ENCODE measurements at regions not wholly inside any gene's neighbourhood (a gene's known extent, or its start where the extent isn't known, plus 50 kb on each side); places are given as distances from the start of the nearest gene placed in this dataset.
A peak's percentile ranks its signal among the peaks of the same experiment; 100 is the strongest.

DNA sequence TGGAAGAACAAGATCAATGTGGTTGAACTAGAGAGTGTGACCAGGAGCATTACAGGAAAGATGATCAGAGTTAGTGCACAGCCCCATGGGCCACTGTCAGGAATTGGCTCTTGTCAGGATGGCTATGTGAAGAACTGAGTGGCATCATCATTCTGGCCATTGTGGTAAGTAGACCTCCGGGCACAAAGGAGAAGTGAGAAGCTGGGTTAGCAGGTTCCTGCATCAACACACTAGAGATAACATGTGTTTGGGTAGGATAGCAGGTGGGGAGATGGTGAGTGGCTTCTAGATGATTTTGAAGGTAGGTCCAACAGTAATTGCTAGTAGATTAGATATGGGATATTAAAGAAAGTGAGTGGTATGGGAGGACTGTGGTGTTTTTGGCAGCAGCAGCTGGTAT, 408.2 kb downstream of the TSN start:
- DNase-seq (ENCODE audit: low read depth): no peak

DNA sequence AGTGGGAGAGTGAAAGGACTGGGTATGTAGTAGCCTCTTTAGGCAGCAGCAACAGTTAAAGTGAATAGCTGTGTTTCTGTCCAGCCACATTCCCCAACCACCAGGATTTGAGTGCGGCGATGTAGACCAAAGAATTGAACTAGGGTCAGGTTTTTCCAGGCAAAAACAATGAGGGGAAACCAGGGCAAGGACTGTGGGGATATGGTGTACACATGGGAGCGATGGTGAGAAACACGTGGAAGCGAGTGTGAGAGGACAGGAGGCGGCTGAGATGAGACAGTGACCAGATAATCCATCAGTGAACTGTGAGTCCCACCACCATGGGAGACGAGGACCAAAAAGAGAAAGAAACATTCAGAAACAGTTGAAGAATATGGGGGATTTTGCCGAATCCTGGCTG, 409.5 kb downstream of the TSN start:
- no peak for DNase-seq (ENCODE audit: low read depth)

DNA sequence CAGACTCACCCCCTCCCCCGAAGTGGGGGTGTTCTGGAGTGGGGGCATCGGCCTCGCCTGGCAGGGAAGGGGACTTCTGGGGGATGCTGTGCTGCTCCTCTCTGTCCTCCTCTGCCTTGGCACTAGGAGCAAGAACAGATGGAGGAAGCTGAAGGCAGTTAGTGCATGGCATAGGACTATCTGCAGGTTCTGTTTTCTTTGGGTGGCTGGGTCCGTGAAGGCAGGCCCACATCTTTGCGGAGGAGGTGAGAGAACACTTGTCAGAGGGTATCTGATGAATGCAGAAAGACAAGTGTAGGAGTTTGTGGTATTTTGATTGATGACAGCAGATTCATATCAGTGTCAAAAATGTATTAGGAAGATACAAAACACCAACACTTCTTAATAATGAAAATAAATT, 411.4 kb downstream of the TSN start:
- DNase-seq (ENCODE audit: low read depth): no peak

DNA sequence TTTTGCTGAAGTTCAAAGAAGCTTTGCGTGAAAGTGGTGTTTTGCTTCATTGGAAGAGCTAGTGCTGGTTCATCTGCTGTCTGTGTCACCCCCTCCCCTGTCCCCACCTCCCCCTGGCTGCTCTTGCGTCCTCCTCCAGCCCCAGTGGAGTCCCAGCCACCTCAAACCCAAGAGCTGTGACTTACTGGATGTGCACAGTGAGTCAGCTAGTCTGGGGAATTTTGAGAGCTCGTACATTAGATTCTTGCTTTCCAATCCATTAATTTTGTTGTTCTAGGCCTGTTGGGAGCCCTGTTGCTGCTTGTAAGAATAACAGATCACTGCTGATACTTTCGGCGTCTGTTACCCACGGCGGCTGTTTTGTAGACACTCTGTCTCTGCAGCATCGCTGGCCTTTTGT, 412.1 kb downstream of the TSN start:
- no peak for DNase-seq (ENCODE audit: low read depth)

DNA sequence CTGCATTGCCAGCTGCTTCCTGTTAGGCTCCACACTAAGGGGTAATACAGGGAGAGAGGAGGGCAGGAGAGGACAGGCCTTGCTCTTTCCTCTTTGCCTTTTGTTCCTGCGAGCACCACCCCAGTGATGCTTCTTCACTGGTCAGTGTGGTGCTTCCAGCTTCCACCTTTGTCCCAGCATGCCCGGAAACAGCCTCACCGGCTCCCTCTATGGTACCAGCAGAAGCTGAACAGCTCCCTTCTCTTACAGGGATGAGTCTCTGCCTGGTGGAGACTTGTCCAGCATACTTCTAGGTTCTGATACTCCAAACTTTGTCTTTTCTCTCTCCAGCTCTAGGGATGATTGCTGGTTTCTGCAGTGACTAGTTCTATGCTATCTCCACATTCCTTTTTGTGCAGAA, 413.3 kb downstream of the TSN start:
- no peak for DNase-seq (ENCODE audit: low read depth)

DNA sequence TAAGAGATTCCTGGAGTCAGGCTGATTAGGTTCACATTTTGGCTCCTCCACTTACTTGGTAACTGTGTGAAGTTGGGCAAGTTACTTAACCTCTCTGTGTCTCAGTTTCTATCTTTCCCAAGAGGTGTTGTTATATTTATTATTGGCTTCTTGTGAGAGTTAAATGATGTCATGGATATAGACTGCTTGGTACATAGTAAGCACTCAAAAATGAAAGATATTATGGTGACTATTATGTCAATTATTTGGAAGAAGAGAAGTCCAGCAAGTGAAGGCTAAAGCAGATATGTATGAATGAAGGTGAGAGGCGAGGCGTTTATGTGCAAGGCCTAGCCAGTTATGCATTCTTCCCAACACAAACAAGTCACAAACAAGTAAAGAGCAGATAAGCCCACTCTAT, 417.4 kb downstream of the TSN start:
- DNase-seq (ENCODE audit: low read depth): no peak

DNA sequence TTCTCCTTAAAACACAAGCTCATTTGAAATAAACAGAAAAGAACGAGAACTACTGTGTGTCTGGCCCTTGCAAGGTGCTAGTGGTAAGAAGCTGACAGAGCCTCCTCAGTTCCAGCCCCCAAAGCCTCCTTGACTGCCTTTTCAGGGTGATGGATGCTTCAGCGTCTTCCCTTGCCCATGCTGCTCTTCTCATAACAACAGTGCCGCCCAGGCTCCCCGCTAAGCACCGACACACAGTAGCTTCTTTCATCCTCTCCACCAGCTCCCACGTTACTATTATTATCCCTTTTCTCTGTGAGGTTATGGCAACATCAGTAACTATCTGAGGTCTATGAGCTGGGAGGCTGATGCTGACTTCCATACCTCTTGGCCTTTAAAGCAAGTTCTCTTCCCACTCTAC, 418.6 kb downstream of the TSN start:
- no peak for DNase-seq (ENCODE audit: low read depth)

DNA sequence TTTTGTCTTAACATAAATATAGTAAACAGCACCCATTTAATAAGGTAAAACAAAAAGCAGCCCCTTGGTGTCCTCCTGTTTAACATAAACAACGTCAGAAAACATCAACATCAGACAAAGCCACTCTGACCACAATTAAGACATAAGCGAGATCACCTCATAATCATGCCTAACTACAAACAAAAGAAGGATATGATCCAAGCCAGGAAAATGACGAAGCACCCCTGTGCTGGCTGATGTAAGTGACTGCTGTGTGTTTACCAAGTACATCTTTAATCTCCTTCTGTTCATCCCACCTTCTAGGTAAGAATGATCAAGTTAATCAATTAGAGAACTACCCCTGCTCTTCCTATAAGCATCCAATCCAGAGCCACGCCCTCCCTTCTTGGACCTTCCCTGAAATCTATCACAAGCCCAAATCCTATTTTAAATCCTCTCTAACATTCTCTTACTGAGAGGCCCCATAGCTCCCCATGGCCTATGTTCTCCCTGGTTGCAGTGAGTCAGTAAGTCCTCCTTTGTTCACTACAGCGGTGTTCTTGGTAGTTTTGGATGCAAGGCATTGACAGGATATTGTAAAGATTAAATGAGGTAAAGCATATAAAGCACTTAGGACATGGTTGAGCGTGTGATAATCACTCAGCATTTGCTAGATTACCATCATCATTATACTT, 424.2 kb downstream of the TSN start:
- DNase-seq (ENCODE audit: low read depth): no peak

DNA sequence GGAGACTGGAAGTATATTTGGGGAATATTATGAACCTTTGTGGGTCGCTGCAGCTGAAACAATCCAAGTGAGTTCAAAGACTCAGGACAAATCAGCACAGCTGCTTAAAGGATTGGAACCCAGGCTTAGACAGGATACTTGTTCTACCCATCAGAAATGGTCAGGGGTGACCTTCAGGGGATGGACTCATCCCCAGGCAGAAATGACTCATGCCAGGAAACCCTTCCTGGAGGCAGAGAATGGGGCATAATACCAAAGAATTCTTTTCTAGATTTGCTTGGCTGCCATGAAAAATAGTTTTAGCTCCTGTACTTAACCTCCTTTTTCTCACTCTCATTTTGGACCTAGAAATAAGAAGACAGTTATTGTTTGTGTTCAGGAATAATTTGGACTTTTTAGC, 425.5 kb downstream of the TSN start:
- no peak for DNase-seq (ENCODE audit: low read depth)

DNA sequence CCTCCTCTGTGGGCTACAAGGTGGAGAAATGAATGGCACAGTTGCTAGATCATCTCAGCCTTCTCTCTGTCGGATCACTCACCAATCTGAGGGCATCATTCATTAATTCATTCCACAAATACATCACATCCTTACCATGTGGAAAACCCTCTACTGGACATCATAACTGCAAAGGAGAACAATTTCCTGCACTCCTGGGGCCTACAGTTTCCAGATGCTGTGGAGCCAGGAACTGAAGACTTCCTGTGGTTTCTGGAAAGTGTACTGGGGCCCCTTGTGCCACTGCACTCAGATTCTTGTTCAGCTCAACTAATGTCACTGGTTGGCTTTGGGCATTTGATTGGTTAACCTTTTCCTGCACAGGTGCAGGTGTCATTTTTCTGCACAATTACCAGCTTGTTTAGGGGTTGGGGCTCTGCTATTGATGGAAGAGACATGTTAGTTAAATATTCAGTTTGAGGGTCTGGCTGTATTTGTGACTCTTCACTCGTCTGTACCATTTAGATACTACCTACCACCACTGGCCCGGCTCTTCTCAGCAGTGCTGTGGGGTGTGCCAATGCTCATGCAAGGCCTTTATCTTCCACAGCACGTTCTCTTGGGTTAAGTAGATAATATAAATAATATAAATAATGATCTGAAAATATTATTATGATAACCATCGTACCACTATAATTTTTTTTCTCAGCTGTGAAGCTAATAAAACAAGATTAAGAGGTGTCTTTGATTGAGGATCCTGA, 427.3 kb downstream of the TSN start:
- DNase-seq (ENCODE audit: low read depth): no peak

DNA sequence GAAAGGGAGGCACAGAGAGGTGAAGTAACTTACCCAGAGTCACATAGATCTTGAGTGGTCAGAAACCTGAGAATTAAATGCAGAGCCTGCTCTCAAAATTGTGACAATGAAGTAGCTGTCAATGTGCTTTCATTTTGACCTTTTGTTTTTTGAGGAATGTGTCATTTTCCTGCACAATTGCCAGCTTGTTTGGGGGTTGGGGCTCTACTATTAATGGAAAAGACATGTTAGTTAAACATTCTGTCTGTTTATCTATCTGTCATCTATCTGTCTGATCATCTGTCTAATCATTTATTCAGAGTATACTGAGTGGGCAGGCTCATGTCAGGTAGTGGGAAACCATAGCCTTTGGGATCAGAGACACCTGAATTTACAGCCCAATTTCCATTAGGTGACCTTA, 428.4 kb downstream of the TSN start:
- no peak for DNase-seq (ENCODE audit: low read depth)

DNA sequence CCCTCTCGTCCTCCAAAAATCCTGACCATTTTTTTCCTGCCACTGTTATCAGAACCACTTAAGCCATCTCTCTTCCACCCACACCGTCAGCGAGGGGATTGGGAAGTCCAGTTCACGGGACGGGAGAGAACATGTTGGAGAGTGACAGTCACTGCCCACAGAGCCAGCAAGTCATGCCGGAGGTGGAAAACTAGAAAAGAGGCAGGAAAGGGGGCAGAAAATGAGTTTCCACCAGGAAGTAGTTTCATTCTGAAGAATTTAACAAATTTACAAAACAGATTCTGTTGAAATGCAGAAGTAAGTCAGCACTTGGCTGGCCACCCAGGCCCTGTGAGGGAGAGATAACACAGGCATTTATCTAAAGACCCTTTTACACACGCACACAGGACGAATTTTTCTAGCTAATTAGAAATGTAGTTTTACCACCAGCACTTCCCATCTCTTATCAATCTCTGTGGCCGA, 431.3 kb downstream of the TSN start:
- no peak for DNase-seq (ENCODE audit: low read depth)

DNA sequence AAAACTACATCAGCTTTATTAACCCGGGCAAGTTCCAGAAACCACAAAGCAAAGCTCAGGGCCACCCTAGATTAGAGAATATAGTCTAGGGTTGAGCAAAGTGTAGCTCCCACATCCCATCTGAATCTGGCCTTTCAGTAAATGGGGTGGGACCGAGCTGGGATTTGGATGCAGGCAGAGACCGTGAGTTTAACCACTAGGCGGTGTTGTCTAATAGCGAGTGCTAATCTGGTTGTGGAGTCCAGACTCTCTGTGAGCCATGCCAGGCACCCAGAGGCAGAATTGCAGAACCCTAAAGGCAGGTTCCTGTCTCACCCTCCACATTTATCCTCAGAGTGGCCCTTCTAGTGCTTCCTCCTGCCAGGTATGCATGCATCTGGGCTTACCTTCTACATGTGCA, 435.9 kb downstream of the TSN start:
- DNase-seq (ENCODE audit: low read depth): no peak

DNA sequence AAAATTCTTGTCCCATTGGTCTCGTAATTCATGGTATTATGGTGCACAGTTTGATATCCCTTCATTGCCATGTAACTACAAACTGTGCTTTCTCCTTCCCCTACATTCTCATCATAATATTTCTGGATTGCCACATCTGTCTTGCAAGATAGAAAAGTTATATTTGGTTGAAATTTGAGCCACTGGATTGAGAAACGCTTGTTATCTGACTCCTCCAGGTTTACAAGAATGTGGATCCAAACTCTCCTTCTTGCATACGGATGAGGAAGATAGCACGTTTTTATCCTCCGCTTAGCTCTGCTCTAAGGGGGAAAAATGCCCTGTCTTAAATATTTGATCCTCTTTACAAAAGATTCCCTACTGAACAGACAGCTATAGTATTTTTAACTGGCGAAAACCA, 438.2 kb downstream of the TSN start:
- no peak for DNase-seq (ENCODE audit: low read depth)

DNA sequence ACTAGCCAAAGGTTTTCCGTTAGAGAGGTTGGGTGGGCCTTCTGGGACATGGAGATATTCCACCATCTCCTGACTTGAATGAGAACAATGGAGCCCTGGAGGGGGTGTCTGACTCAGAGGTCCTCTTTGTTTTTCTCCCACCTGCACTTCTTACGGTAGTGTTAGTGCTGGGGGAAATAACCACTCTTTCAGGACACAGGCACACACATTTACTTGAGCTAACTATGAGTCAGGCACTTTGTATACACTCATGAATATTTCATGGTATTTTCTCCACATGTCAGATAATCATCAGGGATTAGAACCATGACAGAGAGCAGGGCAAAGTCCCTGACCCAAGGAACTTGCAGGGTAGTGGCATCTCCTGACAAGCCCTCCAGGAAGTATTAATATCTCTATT, 439.1 kb downstream of the TSN start:
- no peak for DNase-seq (ENCODE audit: low read depth)

DNA sequence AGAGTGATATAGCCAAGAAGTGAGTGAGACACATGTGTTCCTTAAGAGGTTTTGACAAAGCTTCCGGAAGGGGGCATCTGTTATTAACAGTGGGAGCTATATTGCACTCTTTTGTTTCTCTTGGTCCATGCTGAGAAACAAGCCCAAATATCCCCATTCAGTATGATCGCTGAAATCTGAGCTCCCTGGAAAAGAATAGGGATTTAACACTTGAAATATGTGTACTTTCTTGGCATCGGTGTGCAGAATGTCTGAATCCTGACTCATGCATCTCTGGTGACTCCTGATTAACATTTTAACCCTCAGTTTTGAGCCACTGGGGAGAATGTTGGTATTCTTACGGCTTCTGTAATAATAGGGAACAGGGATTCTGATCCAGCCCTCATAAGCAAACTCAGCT, 448.1 kb downstream of the TSN start:
- peak; percentile 1 for DNase-seq (ENCODE audit: low read depth)

DNA sequence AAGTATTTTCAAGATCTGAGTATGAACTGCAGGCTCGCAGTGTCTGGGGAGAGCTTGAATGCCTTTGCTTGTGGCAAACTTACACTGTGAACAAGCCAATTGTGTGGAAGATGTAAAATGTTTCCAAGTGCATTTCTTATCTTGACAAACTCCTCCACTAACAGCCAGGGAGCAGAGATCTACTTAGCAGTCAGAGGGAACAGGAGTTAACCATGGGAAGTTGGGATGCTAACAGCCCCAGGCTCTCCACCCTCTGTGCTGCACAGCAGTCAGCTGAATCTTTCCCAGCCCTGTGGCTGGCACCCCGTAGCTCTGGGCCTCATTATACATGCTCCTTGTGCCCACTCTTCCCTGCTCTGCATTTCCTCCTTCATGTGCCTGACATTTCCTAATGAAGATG, 450.2 kb downstream of the TSN start:
- no peak for DNase-seq (ENCODE audit: low read depth)

DNA sequence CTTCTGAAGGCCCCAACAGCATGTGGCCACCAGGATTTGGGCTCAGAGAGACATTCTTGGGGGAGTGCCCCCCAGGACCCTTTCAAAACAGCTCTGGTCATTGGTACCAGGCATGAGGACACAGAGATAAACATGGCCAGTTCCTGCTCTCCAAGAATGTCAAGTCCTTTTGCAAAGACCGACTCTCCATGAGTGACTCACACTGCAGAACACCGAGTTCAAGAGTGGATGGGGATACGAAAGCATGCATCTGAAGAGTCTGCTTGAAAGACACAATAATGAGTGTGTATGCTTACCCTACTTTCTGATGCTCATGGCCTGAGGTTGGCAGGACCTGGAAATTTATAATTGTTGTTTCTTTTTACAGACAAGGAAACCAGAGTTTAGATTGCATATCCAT, 450.6 kb downstream of the TSN start:
- DNase-seq (ENCODE audit: low read depth): no peak

DNA sequence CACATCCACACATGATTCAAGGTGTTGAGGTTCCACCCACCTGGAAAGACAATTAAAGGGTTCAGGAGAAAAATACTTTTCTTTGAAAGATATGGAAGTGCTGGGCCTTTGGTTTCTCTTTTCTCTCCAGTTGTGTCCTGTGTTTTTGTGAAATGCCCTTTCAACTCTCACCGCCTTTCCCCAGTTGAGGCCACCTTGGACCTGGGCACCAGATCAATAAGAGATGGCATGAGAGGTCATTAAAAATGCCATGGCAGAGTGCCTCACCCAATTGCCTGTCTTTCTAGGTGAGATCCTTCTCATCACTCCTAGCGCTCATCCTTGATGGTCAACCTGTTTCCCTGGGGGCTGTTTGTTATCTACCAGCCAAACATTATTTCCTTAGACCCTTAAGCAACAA, 453.9 kb downstream of the TSN start:
- DNase-seq (ENCODE audit: low read depth): no peak

DNA sequence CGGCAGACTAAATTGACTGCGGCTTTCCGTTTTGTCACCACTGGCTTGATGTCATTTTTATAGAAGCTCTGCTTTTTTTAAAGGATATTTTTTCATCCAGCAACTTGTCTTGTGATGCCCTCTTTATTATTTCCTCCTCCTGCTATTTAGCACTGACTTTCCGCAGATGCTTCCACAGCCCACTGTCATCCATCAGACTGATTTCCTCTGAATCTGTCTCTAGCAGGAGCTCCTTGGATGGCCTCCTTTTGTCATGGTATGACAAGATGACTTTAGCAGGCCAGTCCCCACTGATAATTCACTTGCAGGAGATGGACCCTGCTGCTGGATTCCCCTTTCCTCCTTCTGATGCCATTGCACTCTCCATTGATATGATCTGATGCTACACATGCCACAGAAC, 454.6 kb downstream of the TSN start:
- DNase-seq (ENCODE audit: low read depth): no peak

DNA sequence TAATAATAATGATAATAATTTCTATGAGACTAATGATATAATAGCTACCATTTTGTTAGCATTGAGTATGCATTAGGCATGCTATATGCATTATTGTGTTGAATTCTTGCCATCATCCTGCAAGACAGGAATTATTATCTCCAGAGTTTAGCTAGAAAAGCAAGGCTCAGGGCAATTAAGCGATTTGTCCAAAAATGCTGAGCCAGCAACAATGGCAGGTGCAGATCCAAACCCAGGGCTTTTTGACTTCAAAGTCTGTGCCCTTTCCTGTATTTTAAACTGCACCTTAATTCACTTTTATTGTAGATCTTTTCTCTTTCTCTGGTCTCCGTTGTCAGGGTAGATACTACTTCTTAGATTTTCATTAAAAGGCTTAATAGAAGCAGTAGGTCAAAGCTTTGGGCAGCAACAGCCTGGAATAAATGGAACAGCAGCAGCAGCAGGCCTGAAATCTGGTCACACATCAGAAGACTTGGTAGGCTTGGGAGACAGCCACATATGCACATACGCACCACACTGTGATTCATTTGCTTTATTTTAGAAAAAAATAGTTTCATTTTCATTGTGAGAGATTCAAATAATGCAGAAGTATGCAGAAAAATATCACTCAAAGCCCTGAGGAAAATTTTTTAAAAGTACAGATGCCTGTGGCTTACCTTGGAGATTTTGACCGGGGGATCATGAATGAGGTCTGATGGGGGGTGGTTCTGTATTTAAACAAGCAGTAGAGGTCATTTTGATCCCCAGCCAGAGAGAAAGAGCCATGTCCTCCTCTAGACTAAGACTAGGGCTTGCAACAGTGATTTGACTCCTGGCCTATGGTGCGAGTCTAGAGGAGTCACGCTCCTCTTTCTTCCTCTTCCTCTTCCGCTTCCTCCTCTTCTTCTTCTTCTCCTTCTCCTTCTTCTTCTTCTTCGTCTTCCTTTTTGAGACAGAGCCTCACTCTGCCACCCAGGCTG, 455.7 kb downstream of the TSN start:
- no peak for DNase-seq (ENCODE audit: low read depth)

DNA sequence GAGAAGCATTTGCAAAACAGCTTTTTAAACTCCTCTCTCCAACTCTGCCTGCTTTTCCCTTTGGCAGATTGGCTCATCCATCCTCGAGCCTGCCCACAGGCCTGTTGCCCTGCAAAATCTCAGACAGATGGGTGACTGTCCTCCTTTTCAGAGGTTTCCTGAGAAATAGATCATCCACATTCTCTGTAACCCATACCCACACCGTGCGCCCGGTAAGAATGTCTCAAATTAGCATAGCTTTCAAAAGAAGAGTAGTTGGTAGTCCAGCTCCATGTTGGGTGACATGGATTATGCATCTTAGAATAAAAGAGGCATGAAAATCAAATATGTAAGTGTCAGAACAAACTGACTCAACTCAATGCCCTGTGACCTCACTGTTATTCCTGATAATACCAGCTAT, 457.9 kb downstream of the TSN start:
- DNase-seq (ENCODE audit: low read depth): no peak

All from myocyte (in vitro differentiated cells).